GM12864 (cell line): ENCODE measurements at regions not wholly inside any gene's neighbourhood (a gene's known extent, or its start where the extent isn't known, plus 50 kb on each side); places are given as distances from the start of the nearest gene placed in this dataset.

Source experiments
- DNase-seq: peaks from one replicate; pipeline ENCODE4 v3.0.0-alpha.2; 2011; ENCODE audit warnings: low read depth
- H3K4me3 ChIP-seq: 2 replicates; pipeline ENCODE4 v1.5.1; 2011; ENCODE audit warnings: mild to moderate bottlenecking, low read depth, low read length, control low read depth
- CTCF ChIP-seq: IDR thresholded peaks from 2 replicates; pipeline ENCODE4 v1.5.1; 2011; ENCODE audit warnings: low read depth, mild to moderate bottlenecking, moderate library complexity, low read length, control low read depth, inconsistent platforms; ENCODE audit errors: missing control alignments

- no peak overlapping the region for H3K4me3 ChIP-seq
- no peak for DNase-seq
- no peak for TF ChIP-seq CTCF
Observed at GRCh38 chr15:37452498-37452897, 352.1 kb upstream of the MEIS2 start.

GRCh38 chr15:37480482-37480881, 380.1 kb upstream of the MEIS2 start:
- DNase-seq: no peak
- no peak for TF ChIP-seq CTCF
- no peak overlapping the region for H3K4me3 ChIP-seq

GRCh38 chr15:37481126-37481525, 380.8 kb upstream of the MEIS2 start:
- DNase-seq: no peak

GRCh38 chr15:37483779-37484178, 383.4 kb upstream of the MEIS2 start:
- no peak overlapping the region for H3K4me3 ChIP-seq
- DNase-seq: no peak
- no peak for TF ChIP-seq CTCF

More at GRCh38 chr15:37481126-37481525, 380.8 kb upstream of the MEIS2 start:
- H3K4me3 ChIP-seq: no peak overlapping the region
- TF ChIP-seq CTCF: no peak

- no peak for DNase-seq
- H3K4me3 ChIP-seq: no peak overlapping the region
- no peak for TF ChIP-seq CTCF
Observed at GRCh38 chr15:37485056-37485455, 384.7 kb upstream of the MEIS2 start.

GRCh38 chr15:37490707-37491106, 390.4 kb upstream of the MEIS2 start:
- DNase-seq: no peak
- H3K4me3 ChIP-seq: no peak overlapping the region
- TF ChIP-seq CTCF: no peak

- no peak for TF ChIP-seq CTCF
- DNase-seq: no peak
Observed at GRCh38 chr15:37516621-37517020, 416.3 kb upstream of the MEIS2 start.

More at GRCh38 chr15:37516621-37517020, 416.3 kb upstream of the MEIS2 start:
- H3K4me3 ChIP-seq: no peak overlapping the region
